H1 (cell line): ENCODE measurements at regions not wholly inside any gene's neighbourhood (a gene's known extent, or its start where the extent isn't known, plus 50 kb on each side); places are given as distances from the start of the nearest gene placed in this dataset.

ENCODE experiments used
- CTCF ChIP-seq, 3 experiments: IDR thresholded peaks; 1 replicate in 2 of 3; 2 replicates in 1 of 3; pipeline versions ENCODE4 v1.5.1 to v1.6.1; 2011; ENCODE audit warnings: low read length in 3 of 3, mild to moderate bottlenecking in 3 of 3, inconsistent platforms in 2 of 3, low read depth in 1 of 3, moderate library complexity in 1 of 3; ENCODE audit not compliant: insufficient read depth in 1 of 3; ENCODE audit errors: control extremely low read depth in 1 of 3
- EZH2 ChIP-seq: fragments of 200-600 bp; sonication (generic); IDR thresholded peaks from 2 replicates; pipeline ENCODE4 v1.7.1; 2012; ENCODE audit warnings: low read depth, mild to moderate bottlenecking, moderate library complexity, low read length, inconsistent platforms; ENCODE audit not compliant: severe bottlenecking
- KDM4A ChIP-seq: IDR thresholded peaks from one replicate; pipeline ENCODE4 v1.7.1; 2012; ENCODE audit warnings: low read depth, mild to moderate bottlenecking, moderate library complexity, low read length, inconsistent platforms; ENCODE audit not compliant: severe bottlenecking
- POU5F1 ChIP-seq: IDR thresholded peaks from 2 replicates; pipeline ENCODE4 v1.6.1; 2011; ENCODE audit warnings: low read depth, mild to moderate bottlenecking, low read length, moderate library complexity
- SRF ChIP-seq: IDR thresholded peaks from 2 replicates; pipeline ENCODE4 v1.6.1; 2011; ENCODE audit warnings: mild to moderate bottlenecking, low read depth, low read length, moderate library complexity

- TF ChIP-seq POU5F1 = no peak
- no peak for TF ChIP-seq EZH2
- TF ChIP-seq KDM4A = no peak
- TF ChIP-seq CTCF (IDR thresholded peaks at IDR 0.05; ENCODE audit: control extremely low read depth in 1 of 3, insufficient read depth in 1 of 3, low read depth in 1 of 3, low read length in 3 of 3) = no peak
- no peak for TF ChIP-seq SRF
These were observed 152.7 kb downstream of the VEGFA start (continued) for GRCh38 chr6:43922426-43923375.
